Glutamatergic neuron (in vitro differentiated cells): ENCODE measurements at regions not wholly inside any gene's neighbourhood (a gene's known extent, or its start where the extent isn't known, plus 50 kb on each side); places are given as distances from the start of the nearest gene placed in this dataset.

Experiments
- DNase-seq: peaks from one replicate; pipeline ENCODE4 v3.0.0; 2022
- H3K27ac Mint-ChIP-seq: one replicate; pipeline ENCODE4 v1.8.0; 2020; ENCODE audit warnings: mild to moderate bottlenecking, mixed read lengths, inconsistent platforms; ENCODE audit not compliant: unreplicated experiment
- H3K27me3 Mint-ChIP-seq: one replicate; pipeline ENCODE4 v1.8.0; 2020; ENCODE audit warnings: mild to moderate bottlenecking, moderate library complexity, mixed read lengths, inconsistent platforms; ENCODE audit not compliant: unreplicated experiment
- H3K36me3 Mint-ChIP-seq: one replicate; pipeline ENCODE4 v1.8.0; 2020; ENCODE audit warnings: mild to moderate bottlenecking, mixed read lengths, inconsistent platforms; ENCODE audit not compliant: unreplicated experiment
- H3K4me1 Mint-ChIP-seq: one replicate; pipeline ENCODE4 v1.8.0; 2020; ENCODE audit warnings: mild to moderate bottlenecking, low read depth, mixed read lengths, inconsistent platforms; ENCODE audit not compliant: unreplicated experiment
- H3K4me3 Mint-ChIP-seq: one replicate; pipeline ENCODE4 v1.8.0; 2020; ENCODE audit warnings: mild to moderate bottlenecking, mixed read lengths, inconsistent platforms; ENCODE audit not compliant: unreplicated experiment
- H3K9me3 Mint-ChIP-seq: one replicate; pipeline ENCODE4 v1.8.0; 2020; ENCODE audit warnings: mild to moderate bottlenecking, moderate library complexity, mixed read lengths, inconsistent platforms; ENCODE audit not compliant: unreplicated experiment
- TF ChIP-seq, protein P1 (sequence below): fragments of 200-600 bp; sonication (generic); IDR thresholded peaks from one replicate; pipeline ENCODE4 v1.5.0; 2021; ENCODE audit not compliant: partially characterized antibody, unreplicated experiment

DNA sequence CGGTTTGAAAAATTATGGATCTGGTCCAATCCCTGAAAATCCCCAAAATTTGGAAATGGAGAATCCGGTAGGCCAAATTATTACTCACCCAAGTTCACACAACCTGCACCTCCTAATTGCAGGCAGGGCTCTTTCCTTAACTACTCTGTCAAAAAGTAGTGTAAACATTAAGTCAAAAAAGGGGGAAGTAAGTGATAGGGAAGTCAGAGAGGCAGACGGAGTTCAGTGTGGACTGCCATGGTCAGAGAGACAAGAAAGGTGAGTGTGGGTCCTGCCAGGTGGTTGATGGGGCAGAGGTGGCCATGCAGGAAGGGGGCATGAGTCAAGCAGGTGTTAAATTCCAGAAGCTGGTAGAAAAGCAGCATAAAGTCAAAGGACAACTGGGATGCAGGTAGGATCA lies 83.5 kb upstream of the CALM2 start:
- DNase-seq = no peak
- H3K27ac Mint-ChIP-seq = no peak overlapping the region
- H3K9me3 Mint-ChIP-seq = peaks cover 4% of the 10 kb centered on the region
- H3K36me3 Mint-ChIP-seq = no peaks in the 10 kb centered on the region
- TF ChIP-seq, protein P1, sequence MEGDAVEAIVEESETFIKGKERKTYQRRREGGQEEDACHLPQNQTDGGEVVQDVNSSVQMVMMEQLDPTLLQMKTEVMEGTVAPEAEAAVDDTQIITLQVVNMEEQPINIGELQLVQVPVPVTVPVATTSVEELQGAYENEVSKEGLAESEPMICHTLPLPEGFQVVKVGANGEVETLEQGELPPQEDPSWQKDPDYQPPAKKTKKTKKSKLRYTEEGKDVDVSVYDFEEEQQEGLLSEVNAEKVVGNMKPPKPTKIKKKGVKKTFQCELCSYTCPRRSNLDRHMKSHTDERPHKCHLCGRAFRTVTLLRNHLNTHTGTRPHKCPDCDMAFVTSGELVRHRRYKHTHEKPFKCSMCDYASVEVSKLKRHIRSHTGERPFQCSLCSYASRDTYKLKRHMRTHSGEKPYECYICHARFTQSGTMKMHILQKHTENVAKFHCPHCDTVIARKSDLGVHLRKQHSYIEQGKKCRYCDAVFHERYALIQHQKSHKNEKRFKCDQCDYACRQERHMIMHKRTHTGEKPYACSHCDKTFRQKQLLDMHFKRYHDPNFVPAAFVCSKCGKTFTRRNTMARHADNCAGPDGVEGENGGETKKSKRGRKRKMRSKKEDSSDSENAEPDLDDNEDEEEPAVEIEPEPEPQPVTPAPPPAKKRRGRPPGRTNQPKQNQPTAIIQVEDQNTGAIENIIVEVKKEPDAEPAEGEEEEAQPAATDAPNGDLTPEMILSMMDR = no peak
- no peak overlapping the region for H3K4me3 Mint-ChIP-seq
- H3K27me3 Mint-ChIP-seq = peaks cover 3% of the 10 kb centered on the region
- peaks cover 16% of the 10 kb centered on the region for H3K4me1 Mint-ChIP-seq

GRCh38 chr2:47257946-47258348 lies 81.6 kb upstream of the CALM2 start:
- no peak for DNase-seq
- TF ChIP-seq, protein P1 = no peak
- H3K9me3 Mint-ChIP-seq = peaks cover 2% of the 10 kb centered on the region
- no peak overlapping the region for H3K27ac Mint-ChIP-seq
- H3K4me3 Mint-ChIP-seq = no peak overlapping the region
- H3K36me3 Mint-ChIP-seq = no peaks in the 10 kb centered on the region
- peaks cover 2% of the 10 kb centered on the region for H3K4me1 Mint-ChIP-seq
- peaks cover 6% of the 10 kb centered on the region for H3K27me3 Mint-ChIP-seq

- no peak for DNase-seq
- H3K4me1 Mint-ChIP-seq = no peaks in the 10 kb centered on the region
- no peak overlapping the region for H3K27ac Mint-ChIP-seq
- H3K36me3 Mint-ChIP-seq = no peaks in the 10 kb centered on the region
- no peaks in the 10 kb centered on the region for H3K9me3 Mint-ChIP-seq
- H3K27me3 Mint-ChIP-seq = peaks cover 6% of the 10 kb centered on the region
- TF ChIP-seq, protein P1 = no peak
- no peak overlapping the region for H3K4me3 Mint-ChIP-seq
Measured at GRCh38 chr2:47256416-47257087, 80.2 kb upstream of the CALM2 start.

- Mint-ChIP-seq H3K4me1 (no peaks in the 10 kb centered on the region), H3K27ac (no peak overlapping the region), H3K27me3 (peaks cover 6% of the 10 kb centered on the region), H3K36me3 (no peaks in the 10 kb centered on the region), H3K9me3 (no peaks in the 10 kb centered on the region), H3K4me3 (no peak overlapping the region)
- TF ChIP-seq, protein P1 = no peak
- DNase-seq = no peak
Measured at GRCh38 chr2:47255794-47256193, 79.5 kb upstream of the CALM2 start.

DNA sequence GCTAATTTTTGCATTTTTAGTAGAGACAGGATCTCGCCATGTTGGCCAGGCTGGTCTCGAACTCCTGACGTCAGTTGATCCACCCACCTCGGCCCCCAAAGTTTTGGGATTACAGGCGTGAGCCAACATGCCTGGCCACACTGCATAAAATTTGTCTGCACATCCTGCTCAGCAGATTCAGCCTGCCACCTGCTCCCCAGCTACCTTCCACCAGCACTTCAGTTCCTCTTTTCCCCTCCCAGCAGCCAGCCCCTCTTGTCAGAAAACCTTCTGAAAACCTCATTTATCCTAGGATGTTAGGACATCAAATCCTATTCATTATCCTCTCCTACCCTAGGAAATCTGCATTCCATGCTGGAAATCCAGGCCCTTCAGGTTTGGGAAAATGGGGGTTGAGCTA lies 78.2 kb upstream of the CALM2 start:
- H3K27ac Mint-ChIP-seq = no peak overlapping the region
- TF ChIP-seq, protein P1 = no peak
- H3K36me3 Mint-ChIP-seq = no peaks in the 10 kb centered on the region
- DNase-seq = no peak
- H3K4me1 Mint-ChIP-seq = peaks cover 6% of the 10 kb centered on the region
- no peak overlapping the region for H3K4me3 Mint-ChIP-seq
- H3K9me3 Mint-ChIP-seq = peaks cover 2% of the 10 kb centered on the region
- H3K27me3 Mint-ChIP-seq = peaks cover 4% of the 10 kb centered on the region
